ENCODE measurements at regions not wholly inside any gene's neighbourhood (a gene's known extent, or its start where the extent isn't known, plus 50 kb on each side); places are given as distances from the start of the nearest gene placed in this dataset.

DNA sequence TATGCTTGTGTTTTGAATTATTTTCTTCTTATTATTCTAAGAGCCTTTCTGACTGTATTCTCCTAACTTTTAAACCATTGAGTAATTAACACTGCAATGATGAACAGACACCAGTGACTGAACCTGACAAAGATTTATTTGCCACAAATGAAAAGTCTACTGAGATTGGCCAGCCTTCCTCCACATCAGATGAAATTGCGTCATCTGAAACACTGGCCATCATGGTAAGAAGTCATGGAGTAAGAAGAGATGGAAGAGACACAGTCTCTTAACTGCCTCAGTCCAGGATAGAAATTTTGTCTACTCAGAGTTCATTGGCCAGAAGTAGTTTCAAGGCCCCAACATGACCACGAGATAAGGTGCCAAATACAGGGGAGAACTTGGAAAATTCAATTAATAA is 357.8 kb downstream of the BMPER start:
- TF ChIP-seq POLR2AphosphoS5 (IDR thresholded peaks at IDR 0.05), result no peak
- no peak for TF ChIP-seq POLR2A (IDR thresholded peaks at IDR 0.05)
- TF ChIP-seq, protein P1, sequence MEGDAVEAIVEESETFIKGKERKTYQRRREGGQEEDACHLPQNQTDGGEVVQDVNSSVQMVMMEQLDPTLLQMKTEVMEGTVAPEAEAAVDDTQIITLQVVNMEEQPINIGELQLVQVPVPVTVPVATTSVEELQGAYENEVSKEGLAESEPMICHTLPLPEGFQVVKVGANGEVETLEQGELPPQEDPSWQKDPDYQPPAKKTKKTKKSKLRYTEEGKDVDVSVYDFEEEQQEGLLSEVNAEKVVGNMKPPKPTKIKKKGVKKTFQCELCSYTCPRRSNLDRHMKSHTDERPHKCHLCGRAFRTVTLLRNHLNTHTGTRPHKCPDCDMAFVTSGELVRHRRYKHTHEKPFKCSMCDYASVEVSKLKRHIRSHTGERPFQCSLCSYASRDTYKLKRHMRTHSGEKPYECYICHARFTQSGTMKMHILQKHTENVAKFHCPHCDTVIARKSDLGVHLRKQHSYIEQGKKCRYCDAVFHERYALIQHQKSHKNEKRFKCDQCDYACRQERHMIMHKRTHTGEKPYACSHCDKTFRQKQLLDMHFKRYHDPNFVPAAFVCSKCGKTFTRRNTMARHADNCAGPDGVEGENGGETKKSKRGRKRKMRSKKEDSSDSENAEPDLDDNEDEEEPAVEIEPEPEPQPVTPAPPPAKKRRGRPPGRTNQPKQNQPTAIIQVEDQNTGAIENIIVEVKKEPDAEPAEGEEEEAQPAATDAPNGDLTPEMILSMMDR (IDR thresholded peaks at IDR 0.05), result no peak
- no peaks in the 10 kb centered on the region for H3K4me1 ChIP-seq (replicated peaks)
- H3K27ac ChIP-seq, result no peak overlapping the region
- DNase-seq (ENCODE audit: low spot score), result no peak
- no peak overlapping the region for H3K4me3 ChIP-seq
- H3K9me3 ChIP-seq, result no peaks in the 10 kb centered on the region
- no peaks in the 10 kb centered on the region for H3K27me3 ChIP-seq (replicated peaks; ENCODE audit: insufficient read depth)
- 88% methylated on average over 2 of the region's 2 CpGs for WGBS
- intact Hi-C loops (cut with DNase I), result no loop called here
- no peaks in the 10 kb centered on the region for H3K36me3 ChIP-seq

DNA sequence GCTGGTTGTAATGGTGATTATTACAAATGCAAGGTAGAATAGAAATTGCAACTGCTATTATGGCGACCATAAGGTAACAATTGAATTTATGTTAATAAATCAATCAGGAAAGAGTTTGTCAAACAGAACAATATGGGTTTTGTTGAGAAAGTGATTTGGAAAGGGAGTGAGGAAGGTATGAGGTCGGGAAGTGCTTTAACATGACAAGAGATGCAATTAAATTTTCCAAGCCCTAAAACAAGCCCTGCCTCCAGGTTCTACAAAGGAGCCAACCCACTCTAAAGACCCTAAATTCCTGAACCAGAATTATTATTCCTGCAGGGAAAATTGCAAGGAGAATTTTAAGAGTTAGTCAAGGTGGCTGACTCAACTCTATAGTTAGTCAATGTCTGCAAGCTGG is 363.7 kb downstream of the BMPER start:
- no peaks in the 10 kb centered on the region for H3K4me1 ChIP-seq (replicated peaks)
- intact Hi-C loops (cut with DNase I), result no loop called here
- no peak for DNase-seq (ENCODE audit: low spot score)
- no peak overlapping the region for H3K27ac ChIP-seq
- WGBS, result 41% methylated on average over 2 of the region's 2 CpGs
- no peaks in the 10 kb centered on the region for H3K27me3 ChIP-seq (replicated peaks; ENCODE audit: insufficient read depth)
- H3K4me3 ChIP-seq, result no peak overlapping the region
- TF ChIP-seq POLR2A (IDR thresholded peaks at IDR 0.05) (no peak), POLR2AphosphoS5 (IDR thresholded peaks at IDR 0.05) (no peak)
- TF ChIP-seq, protein P1 (IDR thresholded peaks at IDR 0.05), result no peak
- H3K36me3 ChIP-seq, result no peaks in the 10 kb centered on the region
- no peaks in the 10 kb centered on the region for H3K9me3 ChIP-seq

DNA sequence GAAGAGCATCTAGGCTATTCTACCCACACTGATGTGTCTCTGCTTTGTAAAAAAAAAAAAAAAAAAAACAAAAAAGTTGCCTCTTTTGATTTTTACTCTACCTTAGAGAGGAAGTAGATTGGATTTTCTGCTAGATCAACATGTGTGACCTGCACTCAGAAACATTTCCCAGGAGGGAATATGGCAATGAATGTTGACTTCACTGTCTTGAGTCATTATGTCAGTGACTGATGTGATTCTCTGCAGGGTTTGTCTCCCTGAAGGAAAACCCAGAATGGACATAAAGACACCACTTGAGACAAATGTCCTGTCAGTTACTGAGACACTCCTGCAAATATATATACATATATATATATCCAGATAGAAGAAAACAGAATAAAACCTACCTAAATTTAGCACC is 370.3 kb downstream of the BMPER start:
- TF ChIP-seq, protein P1 (IDR thresholded peaks at IDR 0.05), result no peak
- TF ChIP-seq POLR2A (IDR thresholded peaks at IDR 0.05) (no peak), POLR2AphosphoS5 (IDR thresholded peaks at IDR 0.05) (no peak)

DNA sequence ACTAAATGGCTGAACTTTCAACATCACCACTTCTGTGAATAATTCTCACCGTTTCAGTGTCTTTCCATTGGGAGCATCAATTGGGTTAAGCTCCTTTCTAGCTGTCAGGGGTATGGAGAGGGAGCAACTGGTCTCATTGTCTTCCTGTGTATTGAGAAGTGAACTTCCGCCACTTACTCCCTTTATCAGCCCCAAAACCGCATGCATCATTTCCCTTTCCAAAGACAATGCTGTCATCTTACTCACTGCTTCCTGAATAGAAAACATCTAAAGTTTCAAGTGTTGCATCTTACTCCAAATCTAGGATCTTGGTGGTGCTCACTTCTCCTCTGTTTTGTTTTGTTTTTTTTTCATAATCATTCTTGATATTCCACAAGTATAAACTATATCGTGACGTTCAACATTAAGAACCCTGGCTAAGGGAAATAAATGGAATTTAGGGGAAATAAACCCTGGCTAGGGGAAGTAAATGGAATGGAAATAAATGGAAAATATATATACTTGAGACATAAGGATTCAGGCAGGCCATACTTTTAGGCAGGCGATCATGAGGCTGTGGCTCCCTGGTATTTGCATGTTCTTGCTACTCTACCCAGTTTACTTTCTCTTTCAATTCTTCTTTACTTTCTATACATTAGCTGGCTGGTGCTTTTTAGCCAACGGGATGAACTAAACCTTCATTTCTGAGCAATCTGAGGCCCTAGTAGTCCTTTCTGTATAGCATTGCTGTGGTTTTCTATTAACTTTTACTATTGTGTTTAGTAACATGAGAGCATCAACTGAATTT is 371.9 kb downstream of the BMPER start:
- H3K36me3 ChIP-seq, result no peaks in the 10 kb centered on the region
- no peaks in the 10 kb centered on the region for H3K4me1 ChIP-seq (replicated peaks)
- intact Hi-C loops (cut with DNase I), result no loop called here
- TF ChIP-seq, protein P1 (IDR thresholded peaks at IDR 0.05), result no peak
- no peak for TF ChIP-seq POLR2A (IDR thresholded peaks at IDR 0.05)
- no peak for DNase-seq (ENCODE audit: low spot score)
- 85% methylated on average over 7 of the region's 7 CpGs for WGBS
- H3K27me3 ChIP-seq (replicated peaks; ENCODE audit: insufficient read depth), result no peaks in the 10 kb centered on the region
- no peak overlapping the region for H3K27ac ChIP-seq
- H3K9me3 ChIP-seq, result no peaks in the 10 kb centered on the region
- H3K4me3 ChIP-seq, result no peak overlapping the region

More for the DNA sequence above, 370.3 kb downstream of the BMPER start:
- Histone ChIP-seq H3K4me1 (replicated peaks) (no peaks in the 10 kb centered on the region), H3K9me3 (no peaks in the 10 kb centered on the region), H3K27me3 (replicated peaks; ENCODE audit: insufficient read depth) (no peaks in the 10 kb centered on the region), H3K4me3 (no peak overlapping the region), H3K36me3 (no peaks in the 10 kb centered on the region), H3K27ac (no peak overlapping the region)
- DNase-seq (ENCODE audit: low spot score), result no peak
- intact Hi-C loops (cut with DNase I), result no loop called here

DNA sequence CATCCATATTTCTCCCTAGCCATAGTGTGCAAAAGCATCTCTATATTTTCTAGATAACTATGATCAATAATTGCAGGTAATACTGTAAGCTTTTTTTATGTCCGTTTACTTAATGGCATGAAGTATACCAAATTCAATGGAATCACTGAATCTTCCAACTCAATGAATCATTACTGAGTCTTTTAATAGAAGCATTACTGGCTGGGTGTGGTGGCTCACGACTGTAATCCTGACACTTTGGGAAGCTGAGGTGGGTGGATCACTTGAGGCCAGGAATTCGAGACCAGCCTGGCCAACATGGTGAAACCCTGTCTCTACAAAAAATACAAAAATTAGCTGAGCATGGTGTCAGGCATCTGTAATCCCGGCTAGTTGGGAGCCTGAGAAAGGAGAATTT is 372.5 kb downstream of the BMPER start:
- 87% methylated on average over 4 of the region's 4 CpGs for WGBS
- no peak for TF ChIP-seq POLR2AphosphoS5 (IDR thresholded peaks at IDR 0.05)
- no peak for TF ChIP-seq POLR2A (IDR thresholded peaks at IDR 0.05)
- TF ChIP-seq, protein P1 (IDR thresholded peaks at IDR 0.05), result no peak
- no peaks in the 10 kb centered on the region for H3K36me3 ChIP-seq
- no peak overlapping the region for H3K27ac ChIP-seq
- no peak for DNase-seq (ENCODE audit: low spot score)
- intact Hi-C loops (cut with DNase I), result no loop called here
- no peaks in the 10 kb centered on the region for H3K9me3 ChIP-seq
- no peaks in the 10 kb centered on the region for H3K27me3 ChIP-seq (replicated peaks; ENCODE audit: insufficient read depth)
- no peak overlapping the region for H3K4me3 ChIP-seq
- no peaks in the 10 kb centered on the region for H3K4me1 ChIP-seq (replicated peaks)

Measured in prostate gland (tissue), 2 donors.